GM21390 (cell line): ENCODE measurements at regions not wholly inside any gene's neighbourhood (a gene's known extent, or its start where the extent isn't known, plus 50 kb on each side); places are given as distances from the start of the nearest gene placed in this dataset.
"Not testable (repeated sequence)": the region's sequence is repeated elsewhere in the genome, so short reads cannot be mapped to it uniquely, and the experiment has no call there.

ENCODE experiments used
- ATAC-seq: cut with Tn5 transposase; IDR thresholded peaks from one replicate; pipeline ENCODE4 v1.9.1; 2021; ENCODE audit not compliant: unreplicated experiment

DNA sequence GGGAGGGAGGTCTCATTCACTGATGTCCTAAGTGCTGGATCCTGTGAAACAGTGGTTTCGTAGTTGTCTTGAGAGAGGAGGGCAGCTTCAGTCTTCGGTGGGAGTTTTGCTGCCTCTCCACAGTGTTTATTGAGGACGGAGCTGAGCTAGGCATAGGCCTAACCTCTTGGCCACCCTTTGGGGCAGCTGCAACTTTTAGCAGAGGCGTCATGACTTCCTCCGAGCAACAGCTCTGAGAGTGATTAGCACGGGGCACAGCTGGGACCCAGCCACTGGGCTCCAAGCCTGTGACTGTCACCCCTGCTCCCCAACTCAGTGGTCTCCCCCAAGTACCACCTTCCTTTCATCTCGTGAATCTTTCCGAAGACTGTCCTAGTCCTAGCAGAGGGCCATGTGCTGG, 139.9 kb upstream of the NCOR2 start:
- no peak for ATAC-seq

DNA sequence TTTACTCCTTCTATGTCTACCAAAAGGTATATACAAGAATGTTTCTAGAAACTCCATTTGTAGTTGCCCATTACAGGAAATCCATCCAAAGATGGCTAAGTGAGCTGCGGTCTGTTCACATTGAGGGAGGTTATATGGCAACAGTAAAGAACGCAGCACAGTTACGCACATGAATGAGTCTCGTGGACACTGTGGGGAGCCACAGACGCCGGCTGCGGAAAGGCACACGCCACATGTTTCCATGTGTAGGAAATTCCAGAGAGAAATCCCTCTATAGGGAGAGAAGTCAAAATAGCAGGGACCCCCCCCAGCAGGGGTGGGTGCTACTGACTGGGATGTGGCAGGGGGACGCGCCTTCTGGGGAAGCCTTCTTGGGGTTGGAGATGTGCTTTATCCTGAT, 139.0 kb upstream of the NCOR2 start:
- ATAC-seq = no peak

DNA sequence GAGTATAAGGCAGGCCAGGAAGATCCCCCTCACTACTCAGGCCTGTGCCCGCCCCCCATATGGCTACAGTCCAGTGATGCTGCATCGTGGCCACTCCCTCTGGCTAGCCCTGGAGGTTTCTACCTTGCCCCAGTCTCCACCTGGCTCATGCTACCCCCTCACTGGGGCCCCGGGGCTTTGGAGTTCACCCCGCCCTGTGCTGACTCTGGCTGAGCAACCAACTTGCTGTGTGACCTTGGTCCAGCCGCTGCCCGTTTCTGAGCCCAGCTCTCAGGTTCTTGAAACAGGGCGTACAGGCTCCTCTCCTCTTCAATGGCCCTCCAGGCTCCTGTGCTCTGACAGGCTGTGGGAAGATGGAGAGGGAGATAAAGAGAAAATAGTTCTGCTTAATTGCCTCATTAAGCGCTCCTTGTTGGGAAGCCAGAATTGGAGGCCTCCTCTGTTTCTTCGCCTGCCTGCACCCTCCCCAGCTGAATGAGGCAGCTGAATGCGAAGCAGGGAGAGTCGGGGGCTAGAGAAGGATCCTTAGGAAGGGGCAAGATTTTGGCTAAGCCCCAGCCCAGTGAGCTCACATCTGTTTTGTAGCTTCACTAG, 138.2 kb upstream of the NCOR2 start:
- no peak for ATAC-seq

DNA sequence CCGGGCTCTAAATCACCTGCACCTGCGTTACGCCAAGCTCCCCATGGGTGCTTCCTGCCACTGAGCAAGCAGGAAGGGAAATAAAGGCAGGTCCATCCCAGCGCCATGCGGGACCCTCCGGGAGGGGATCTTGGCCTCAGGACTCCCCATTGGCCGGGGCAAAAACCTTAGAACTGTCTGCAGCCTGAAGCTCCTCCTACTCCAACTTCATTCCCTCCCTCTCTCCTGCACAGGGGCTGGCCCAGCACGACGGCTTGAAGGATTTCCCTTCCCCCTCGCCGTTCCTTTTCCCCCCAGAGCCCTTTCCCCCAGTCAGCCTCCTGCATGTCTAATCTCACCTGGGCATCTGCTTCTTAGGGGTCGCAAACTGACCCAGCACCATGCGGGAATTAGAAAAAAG, 137.2 kb upstream of the NCOR2 start:
- no peak for ATAC-seq

DNA sequence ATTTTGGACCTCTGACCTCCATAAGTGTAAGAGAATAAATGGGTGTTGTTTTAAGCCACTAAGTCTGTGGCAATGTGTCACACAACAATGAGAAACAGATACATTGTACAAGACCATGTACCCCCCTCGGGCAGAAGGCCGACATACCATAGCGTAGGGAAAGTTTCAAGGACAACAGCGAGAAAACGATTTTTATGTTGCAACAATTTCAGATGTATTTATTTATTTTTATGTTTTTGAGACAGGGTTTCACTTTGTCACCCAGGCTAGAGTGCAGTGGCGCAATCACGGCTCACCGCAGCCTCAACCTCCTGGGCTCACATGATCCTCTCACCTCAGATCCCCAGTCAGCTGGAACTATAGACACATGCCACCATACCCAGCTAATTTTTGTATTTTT, 136.4 kb upstream of the NCOR2 start:
- no peak for ATAC-seq

DNA sequence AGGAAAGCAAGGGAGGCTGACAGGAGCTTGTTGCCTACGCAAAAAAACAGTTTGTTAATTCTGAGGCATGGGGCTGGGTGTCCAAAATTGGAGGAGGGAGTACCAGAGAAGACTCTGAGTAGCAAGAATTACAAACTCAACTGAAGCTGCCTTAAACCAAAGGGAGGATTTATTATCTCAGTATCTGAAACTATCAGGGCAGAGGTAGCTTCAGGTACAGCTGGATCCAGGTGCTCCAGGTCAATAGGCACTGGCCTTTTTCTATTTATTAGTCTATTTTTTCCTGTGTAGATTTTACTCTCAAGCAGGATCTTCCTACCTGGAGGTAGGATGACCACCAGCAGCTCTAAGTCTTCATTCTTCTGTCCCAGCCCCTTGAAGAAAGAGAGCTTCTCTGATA, 135.3 kb upstream of the NCOR2 start:
- no peak for ATAC-seq

DNA sequence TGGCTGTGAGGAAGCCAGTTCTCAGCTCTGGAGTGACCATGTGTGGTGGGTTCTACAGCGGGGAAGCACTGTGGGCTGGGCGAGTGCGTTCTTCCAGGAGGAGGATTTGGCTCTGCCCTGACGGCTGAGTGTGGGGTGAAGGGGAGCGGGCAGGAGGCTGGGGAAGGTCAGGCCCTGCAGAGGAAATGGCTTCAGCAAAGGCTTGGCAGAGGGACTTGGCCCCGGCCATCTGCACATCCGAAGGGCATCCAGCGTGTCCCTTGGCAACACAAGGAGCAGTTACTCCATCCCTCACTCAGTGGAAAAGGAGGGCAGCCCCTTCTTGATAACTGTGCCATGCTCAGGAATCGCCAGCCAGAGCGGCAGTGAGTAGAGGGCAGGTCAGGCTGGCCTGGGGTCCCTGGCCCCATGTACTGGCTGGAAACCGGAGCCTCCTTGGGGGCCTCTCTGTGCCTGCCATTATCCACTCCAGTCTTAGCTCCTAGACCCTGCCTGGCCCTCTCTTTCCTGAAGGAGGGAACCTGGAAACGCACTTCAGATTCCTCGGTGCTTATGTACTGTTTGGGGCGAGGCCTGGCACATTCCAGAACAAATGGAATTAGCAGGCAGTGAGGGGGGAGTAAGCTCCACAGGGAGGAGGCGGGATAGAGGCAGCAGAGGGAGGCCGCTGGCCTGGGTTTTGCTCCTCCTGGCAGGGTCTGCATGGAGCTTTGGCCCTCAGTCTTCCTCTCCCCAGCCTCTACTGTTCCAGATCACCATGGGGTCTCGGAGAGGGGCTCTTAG, 133.6 kb upstream of the NCOR2 start:
- no peak for ATAC-seq

DNA sequence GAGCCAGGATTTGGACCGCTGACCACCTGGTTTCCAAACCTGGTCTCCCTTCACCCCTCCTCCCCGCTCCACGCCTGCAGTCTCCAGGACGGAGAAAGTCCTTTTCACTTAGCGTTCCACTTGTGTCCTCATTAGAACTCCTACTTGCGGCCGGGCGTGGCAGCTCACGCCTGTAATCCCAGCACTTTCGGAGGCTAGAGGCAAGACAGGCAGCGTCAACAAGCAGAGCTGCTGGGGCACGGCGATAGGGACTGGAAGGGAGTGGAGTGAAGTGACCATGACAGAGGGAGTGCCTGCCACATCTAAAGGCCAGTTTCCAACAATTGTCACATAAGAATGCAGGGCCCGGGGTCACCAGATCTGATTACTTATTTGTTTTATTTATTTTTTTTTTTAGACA, 132.5 kb upstream of the NCOR2 start:
- ATAC-seq = no peak

DNA sequence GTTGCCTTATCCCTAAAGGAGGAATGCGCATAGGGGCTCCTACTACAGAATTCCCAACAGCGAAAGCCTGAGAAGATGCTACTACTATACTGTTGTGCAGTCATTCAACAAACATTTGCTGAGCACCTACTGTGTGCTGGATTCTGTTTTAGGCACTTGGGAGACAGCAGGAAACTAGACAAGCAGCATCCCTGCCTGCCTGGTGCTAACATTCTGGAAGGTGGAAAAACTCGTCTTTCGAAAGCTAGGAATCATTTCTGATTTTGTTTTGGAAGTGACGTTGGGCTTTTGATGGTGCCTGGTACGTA, 131.5 kb upstream of the NCOR2 start:
- no peak for ATAC-seq

DNA sequence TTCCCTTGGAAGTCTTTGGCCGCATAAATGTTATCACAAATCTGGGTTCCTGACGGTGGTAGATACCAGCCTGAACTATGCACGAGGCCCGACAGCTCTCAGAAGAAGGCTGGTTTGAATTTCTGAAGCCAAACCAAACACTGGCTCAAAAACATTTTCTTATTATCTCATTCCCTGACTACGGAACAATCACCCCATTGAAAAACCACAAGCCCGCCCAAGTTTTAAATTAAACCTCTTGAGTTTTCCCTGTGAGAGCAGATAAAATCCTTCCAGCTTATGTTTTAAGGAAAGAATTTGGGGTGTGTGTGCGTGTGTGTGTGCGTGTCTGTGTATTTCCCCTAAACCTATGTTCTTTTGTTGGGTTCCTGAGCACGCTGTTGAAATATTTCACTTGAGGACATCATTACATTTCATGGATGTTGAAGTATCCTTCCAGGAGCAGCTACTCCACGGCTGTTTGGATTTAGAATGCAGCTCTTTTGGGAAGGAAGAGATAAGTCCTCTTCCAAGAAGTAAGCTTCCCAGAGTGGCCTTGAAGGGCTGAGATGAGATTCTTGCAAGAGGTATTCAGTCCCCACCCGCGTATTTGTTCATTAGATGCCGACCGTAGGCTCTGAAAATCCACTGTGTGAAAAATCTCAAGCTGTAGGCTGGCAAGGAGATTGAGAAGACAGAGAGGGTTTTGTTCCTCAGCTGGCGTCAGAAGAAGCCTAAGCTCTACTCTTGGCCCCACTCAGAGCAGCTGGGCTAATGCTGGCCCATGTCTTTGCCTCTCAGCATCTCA, 131.0 kb upstream of the NCOR2 start:
- no peak for ATAC-seq

DNA sequence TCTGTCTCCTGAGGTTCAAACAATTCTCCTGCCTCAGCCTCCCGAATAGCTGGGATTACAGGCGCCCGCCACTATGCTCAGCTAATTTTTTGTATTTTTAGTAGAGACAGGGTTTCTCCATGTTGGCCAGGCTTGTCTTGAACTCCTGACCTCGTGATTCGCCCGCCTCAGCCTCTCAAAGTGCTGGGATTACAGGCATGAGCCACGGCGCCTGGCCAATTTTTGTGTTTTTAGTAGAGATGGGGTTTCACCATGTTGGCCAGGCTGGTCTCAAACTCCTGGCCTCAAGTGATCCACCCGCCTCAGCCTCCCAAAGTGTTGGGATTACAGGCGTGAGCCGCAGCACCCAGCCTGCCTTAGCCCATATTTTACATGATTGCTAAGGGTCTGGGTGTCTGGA, 130.3 kb upstream of the NCOR2 start:
- ATAC-seq = not testable (repeated sequence)

DNA sequence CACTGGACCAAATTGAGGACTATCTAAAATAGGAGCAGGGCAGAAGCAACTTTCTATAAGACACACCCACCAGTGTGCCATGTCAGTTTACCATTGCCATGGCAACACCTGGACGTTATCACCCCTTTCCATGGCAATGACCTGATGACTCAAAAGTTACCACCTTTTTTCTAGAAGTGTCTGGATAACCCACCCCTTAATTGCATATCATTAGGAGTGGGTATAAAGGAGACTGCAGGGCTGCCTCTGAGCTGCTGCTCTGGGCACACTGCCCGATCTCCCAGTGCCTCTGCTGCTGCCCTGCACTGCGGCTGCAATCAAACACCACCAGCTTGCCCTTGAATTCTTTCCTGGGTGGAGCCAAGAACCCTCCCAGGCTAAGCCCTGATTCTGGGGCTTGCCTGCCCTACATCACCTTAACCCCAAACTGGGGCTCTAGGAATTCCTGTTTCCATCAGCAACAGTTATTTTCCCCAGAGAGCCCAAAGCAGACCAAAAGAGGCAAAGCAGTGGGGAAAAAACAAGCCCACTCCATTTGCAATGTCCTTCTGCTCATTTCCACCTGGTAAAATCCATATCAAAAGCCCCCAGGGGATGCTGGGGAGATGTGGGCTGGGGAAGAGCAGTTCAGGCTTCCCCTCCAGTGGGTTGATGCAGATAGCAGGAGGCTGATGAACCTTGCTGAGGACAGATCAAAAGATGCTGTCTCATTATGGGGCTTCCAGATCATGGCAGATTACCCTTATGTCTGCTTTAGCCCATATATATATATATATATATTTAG, 129.5 kb upstream of the NCOR2 start:
- no peak for ATAC-seq

DNA sequence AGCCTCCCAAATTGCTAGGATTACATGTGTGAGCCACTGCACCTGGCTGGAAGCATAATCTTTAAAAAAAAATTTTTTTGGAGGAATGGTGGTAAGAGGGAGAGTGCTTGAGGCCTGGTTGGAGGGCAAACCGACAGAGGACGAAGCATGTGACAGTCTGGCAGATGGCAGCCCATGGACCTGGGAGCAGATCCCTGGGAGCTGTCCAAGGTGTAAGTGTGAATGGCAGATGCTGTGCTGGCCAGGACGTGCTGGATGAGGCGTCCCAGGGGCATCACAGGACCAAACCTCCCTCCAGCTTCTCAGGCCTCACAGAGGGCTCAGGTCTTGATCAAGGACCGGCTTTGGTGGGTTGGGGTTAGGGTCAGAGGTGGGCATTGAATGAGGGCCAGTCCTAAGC, 128.4 kb upstream of the NCOR2 start:
- ATAC-seq = no peak

DNA sequence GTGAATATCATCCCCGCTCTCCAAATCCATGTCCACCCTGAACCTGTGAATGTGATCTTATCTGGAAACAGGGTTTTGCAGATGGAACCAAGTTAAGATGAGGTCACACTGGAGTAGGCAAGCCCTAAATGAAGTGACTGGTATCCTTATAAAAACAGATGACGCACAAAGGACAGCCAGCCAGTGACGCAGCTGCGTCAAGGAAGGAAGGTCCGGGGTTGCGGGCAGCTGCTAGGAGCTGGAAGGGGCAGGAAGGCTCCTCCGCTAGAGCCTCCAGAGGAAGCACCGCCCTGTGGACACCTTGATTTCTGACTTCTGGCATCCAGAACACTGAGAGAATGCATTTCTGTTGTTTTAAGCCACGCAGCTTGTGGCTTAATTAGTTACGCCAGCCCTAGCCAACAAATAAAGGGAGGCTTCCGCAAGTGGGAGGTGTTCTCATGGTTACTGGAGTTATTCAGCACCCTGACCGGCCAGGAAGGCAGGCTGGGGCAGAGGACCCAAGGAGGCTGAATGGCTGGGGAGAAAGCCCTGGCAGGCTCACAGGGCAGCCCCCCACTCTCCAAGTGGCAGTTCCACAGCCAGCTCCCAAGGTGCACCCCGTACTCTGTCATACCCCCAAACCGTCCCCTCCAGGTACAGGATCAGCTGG, 127.6 kb upstream of the NCOR2 start:
- no peak for ATAC-seq

DNA sequence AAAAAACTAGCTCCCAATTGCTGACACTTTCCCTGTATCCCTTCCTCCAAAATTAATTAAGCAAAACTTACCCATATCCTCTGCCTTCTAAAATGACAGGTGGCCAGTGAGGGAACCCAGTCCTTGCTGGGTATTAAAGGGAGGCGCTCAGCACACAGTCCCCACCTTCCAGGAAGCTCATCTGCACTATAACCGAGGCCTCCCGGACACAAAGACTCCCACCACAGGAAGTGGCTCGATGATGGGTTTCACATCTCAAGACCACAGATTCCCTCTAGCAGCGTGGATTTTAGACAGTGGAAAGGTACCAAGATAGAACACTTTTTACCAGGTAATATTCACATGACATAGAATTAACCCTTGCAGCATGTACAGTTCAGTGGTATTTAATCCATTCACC, 126.8 kb upstream of the NCOR2 start:
- peak; percentile 72 for ATAC-seq

DNA sequence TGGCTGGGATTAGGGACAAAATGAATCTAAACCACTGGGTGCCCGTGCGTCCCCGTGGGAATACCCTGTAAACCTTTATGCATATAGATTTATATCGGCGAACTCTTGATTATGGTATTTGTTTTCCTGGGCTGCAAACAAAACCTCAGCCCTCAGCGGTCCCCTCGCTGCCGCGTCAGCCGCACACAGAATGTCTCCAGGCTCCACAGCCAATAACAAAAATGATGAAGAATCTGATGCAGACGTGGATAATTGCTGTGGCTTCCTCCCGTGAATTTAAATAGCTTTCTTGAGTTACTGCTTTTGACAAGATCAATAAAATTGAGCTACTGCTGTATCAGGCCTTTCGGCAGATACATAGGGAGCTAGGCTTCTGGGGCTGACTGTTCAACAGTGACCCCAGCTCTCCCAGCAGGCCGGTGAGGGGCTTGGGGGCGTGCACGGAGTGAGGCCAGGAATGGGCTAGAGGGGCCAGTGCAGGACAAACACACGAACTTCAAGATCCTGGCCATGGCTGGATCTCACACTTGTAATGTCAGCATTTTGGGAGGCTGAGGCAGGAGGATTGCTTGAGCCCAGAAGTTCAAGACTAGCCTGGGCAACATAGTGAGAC, 125.8 kb upstream of the NCOR2 start:
- ATAC-seq = no peak

DNA sequence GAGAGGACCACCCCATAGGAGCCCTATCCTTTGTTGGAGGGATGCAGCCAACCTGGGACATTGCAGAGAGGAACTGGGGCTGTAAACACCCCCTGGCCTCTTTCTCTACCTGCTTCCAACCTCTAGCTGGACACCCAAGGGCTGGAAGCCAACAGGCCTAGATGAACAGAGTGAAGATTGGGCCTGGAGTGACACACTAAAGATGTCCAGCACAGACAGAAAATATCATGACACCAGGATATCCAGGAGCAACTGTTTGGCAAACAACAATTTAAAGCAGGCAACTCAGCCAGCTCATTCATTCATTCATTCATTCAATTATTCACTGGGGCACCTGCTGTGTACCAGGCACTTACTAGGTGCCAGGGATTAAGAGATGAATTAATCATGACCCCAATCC, 125.0 kb upstream of the NCOR2 start:
- no peak for ATAC-seq

DNA sequence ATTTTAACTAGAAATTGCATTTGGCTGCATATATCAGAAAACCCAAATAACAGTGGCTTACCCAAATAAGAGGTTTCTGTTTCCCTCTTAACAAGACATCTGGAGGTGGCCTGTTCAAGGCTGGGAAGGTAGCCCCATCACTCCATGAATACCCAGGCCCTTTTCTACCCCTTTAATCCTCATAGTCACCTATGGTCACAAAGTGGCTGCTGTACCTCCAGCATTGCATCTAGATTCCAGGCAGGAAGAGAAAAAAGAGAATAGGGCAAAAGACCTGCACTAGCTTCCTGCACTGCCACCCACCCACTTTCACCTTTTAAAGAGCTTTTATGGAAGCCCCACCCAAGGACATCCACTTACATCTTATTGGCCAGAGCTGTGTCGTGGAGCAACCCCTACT, 124.0 kb upstream of the NCOR2 start:
- ATAC-seq = no peak

DNA sequence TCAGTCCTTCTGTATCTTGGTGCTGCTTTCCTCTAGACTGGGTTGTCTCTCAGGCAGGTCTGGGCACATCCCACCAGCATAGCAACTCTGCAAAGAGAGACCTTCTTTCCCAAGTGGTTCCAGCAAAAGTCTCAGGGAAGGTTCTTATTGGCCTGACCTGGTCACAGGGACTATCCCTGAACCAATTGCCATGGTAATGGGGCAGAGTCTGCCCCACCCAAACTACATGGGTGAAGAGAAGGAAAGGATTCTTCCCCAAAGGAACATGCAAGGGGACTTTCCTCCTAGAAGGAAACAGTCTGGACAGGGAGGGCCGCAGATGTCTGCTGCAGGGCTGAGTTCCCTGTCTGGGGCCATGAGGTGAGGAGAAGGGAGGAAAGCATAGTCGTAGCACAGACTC, 122.2 kb upstream of the NCOR2 start:
- no peak for ATAC-seq

DNA sequence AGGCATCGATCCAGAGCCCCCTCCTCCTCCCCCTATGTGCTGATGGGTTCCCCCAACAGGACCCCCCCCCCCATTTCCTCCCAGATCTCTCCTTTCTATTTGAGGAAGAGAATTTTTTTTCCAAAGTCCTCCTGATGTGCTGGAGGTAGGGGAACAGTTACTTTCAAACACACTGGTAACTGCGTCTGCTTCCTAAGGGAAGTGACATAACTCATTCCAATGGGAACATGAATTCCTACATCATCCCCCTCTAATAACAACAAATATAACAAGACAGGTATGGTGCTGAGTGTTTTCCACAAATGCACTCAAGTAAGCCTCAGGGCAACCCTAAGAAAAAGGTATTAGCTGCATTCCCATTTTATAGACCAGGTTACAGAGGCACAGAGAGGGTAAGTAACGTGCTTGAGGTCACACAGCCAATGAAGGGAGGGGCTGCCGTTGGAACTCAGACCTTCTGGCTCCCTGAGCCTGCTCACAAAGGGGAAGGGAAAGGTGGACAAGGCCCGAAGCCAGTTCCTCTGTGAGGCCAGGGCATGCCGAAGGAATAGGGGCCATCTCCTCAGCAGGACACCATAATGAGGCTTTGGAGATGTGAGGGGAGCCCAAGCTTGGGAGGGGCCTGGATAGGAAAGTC, 121.1 kb upstream of the NCOR2 start:
- ATAC-seq = no peak
